GM23338 (cell line): ENCODE measurements at regions not wholly inside any gene's neighbourhood (a gene's known extent, or its start where the extent isn't known, plus 50 kb on each side); places are given as distances from the start of the nearest gene placed in this dataset.

Experiments
- ATAC-seq: fragments of 200-7000 bp; cut with Tn5 transposase; 3 replicates; pipeline ENCODE4 v1.9.1; 2020
- DNase-seq: peaks from one replicate; pipeline ENCODE4 v3.0.0-alpha.2; 2015; ENCODE audit warnings: low spot score
- H2AFZ ChIP-seq: fragments of 200-600 bp; sonication (generic); 2 replicates; pipeline ENCODE4 v1.8.0; 2016; ENCODE audit warnings: antibody characterized with exemption, mild to moderate bottlenecking, moderate library complexity
- H3F3A ChIP-seq: fragments of 200-600 bp; sonication (generic); replicated peaks from 2 replicates; pipeline ENCODE4 v1.8.0; 2017; ENCODE audit warnings: antibody characterized with exemption, mixed run types, low read depth
- H3K27ac ChIP-seq: fragments of 200-600 bp; sonication (generic); 2 replicates; pipeline ENCODE4 v1.6.1; 2016; ENCODE audit warnings: low read depth
- H3K27me3 ChIP-seq: fragments of 200-600 bp; sonication (generic); 2 replicates; pipeline ENCODE4 v1.8.0; 2016; ENCODE audit warnings: mild to moderate bottlenecking, mixed run types, moderate library complexity; ENCODE audit not compliant: insufficient read depth
- H3K36me3 ChIP-seq: fragments of 200-600 bp; sonication (generic); 2 replicates; pipeline ENCODE4 v1.8.0; 2016; ENCODE audit warnings: mild to moderate bottlenecking; ENCODE audit not compliant: insufficient read depth
- H3K4me1 ChIP-seq: fragments of 200-600 bp; sonication (generic); 2 replicates; pipeline ENCODE4 v1.8.0; 2016; ENCODE audit warnings: mild to moderate bottlenecking, moderate library complexity; ENCODE audit not compliant: insufficient read depth
- H3K4me2 ChIP-seq: fragments of 200-600 bp; sonication (generic); 2 replicates; pipeline ENCODE4 v1.7.1; 2017; ENCODE audit warnings: mixed run types
- H3K4me3 ChIP-seq: fragments of 200-600 bp; sonication (generic); 2 replicates; pipeline ENCODE4 v1.6.1; 2016; ENCODE audit warnings: mixed run types
- H3K79me2 ChIP-seq: fragments of 200-600 bp; sonication (generic); replicated peaks from 2 replicates; pipeline ENCODE4 v1.8.0; 2017; ENCODE audit warnings: mild to moderate bottlenecking; ENCODE audit not compliant: insufficient read depth
- H3K9me2 ChIP-seq: fragments of 200-600 bp; sonication (generic); 2 replicates; pipeline ENCODE4 v1.8.0; 2017; ENCODE audit not compliant: insufficient read depth
- H4K20me1 ChIP-seq: fragments of 200-600 bp; sonication (generic); replicated peaks from 2 replicates; pipeline ENCODE4 v1.8.0; 2017; ENCODE audit warnings: mild to moderate bottlenecking; ENCODE audit not compliant: insufficient read depth
- H3K27ac Mint-ChIP-seq: 2 replicates; pipeline ENCODE4 v1.8.0; 2020; ENCODE audit warnings: inconsistent platforms, mild to moderate bottlenecking, moderate library complexity, mixed read lengths
- H3K27me3 Mint-ChIP-seq: 3 replicates; pipeline ENCODE4 v1.8.0; 2022; ENCODE audit warnings: low read depth, mild to moderate bottlenecking, moderate library complexity, mixed read lengths, inconsistent platforms; ENCODE audit not compliant: insufficient read depth, poor library complexity
- H3K36me3 Mint-ChIP-seq: 3 replicates; pipeline ENCODE4 v1.8.0; 2021; ENCODE audit warnings: low read depth, mild to moderate bottlenecking, inconsistent platforms, moderate library complexity, mixed read lengths
- H3K4me1 Mint-ChIP-seq: 3 replicates; pipeline ENCODE4 v1.8.0; 2020; ENCODE audit warnings: mild to moderate bottlenecking, inconsistent platforms, mixed read lengths
- H3K4me3 Mint-ChIP-seq: 3 replicates; pipeline ENCODE4 v1.8.0; 2021; ENCODE audit warnings: moderate library complexity, mild to moderate bottlenecking, inconsistent platforms, mixed read lengths
- H3K9me3 Mint-ChIP-seq: 3 replicates; pipeline ENCODE4 v1.8.0; 2020; ENCODE audit warnings: moderate library complexity, mild to moderate bottlenecking, inconsistent platforms, mixed read lengths
- CREB1 ChIP-seq: fragments of 250-450 bp; sonication (Bioruptor Pico); IDR thresholded peaks from 2 replicates; pipeline ENCODE4 v1.5.0; 2020; ENCODE audit warnings: low read depth, mild to moderate bottlenecking, moderate library complexity
- CTCF ChIP-seq, 2 experiments: fragments of 200-600 bp in 1 of 2; sonication (generic) in 1 of 2; conservative IDR thresholded peaks; 2 replicates each; pipeline versions ENCODE4 v1.5.1 to v1.6.1; 2016 to 2017; ENCODE audit warnings: antibody characterized with exemption in 2 of 2, low read depth in 2 of 2, mild to moderate bottlenecking in 2 of 2, moderate library complexity in 1 of 2
- ETS1 ChIP-seq: IDR thresholded peaks from 2 replicates; pipeline ENCODE4 v1.6.1; 2016; ENCODE audit warnings: antibody characterized with exemption
- EZH2 ChIP-seq: fragments of 200-600 bp; sonication (generic); IDR thresholded peaks from one replicate; pipeline ENCODE4 v1.8.0; 2017; ENCODE audit warnings: antibody characterized with exemption, mild to moderate bottlenecking, low read depth; ENCODE audit not compliant: unreplicated experiment
- EZH2phosphoT487 ChIP-seq: fragments of 200-600 bp; sonication (generic); IDR thresholded peaks from one replicate; pipeline ENCODE4 v1.8.1; 2018; ENCODE audit warnings: antibody characterized with exemption; ENCODE audit not compliant: unreplicated experiment
- JUNB ChIP-seq: IDR thresholded peaks from one replicate; pipeline ENCODE4 v1.6.1; 2016; ENCODE audit warnings: antibody characterized with exemption; ENCODE audit not compliant: unreplicated experiment
- NANOG ChIP-seq: IDR thresholded peaks from 2 replicates; pipeline ENCODE4 v1.6.1; 2016; ENCODE audit warnings: antibody characterized with exemption, borderline replicate concordance
- POLR2AphosphoS5 ChIP-seq: IDR thresholded peaks from 2 replicates; pipeline ENCODE4 v1.6.1; 2016; ENCODE audit warnings: antibody characterized with exemption, low read depth
- REST ChIP-seq: IDR thresholded peaks from one replicate; pipeline ENCODE4 v1.6.1; 2018; ENCODE audit warnings: antibody characterized with exemption; ENCODE audit not compliant: unreplicated experiment
- STAT1 ChIP-seq: IDR thresholded peaks from one replicate; pipeline ENCODE4 v1.6.1; 2016; ENCODE audit warnings: antibody characterized with exemption; ENCODE audit not compliant: unreplicated experiment
- ZNF114 ChIP-seq: fragments of 250-450 bp; sonication (Bioruptor Pico); IDR thresholded peaks from 2 replicates; pipeline ENCODE4 v1.5.0; 2020; ENCODE audit warnings: mild to moderate bottlenecking, moderate library complexity
- ZNF331 ChIP-seq: fragments of 250-450 bp; sonication (Bioruptor Pico); IDR thresholded peaks from 2 replicates; pipeline ENCODE4 v1.5.0; 2020; ENCODE audit warnings: low read depth, mild to moderate bottlenecking, moderate library complexity
- ZNF462 ChIP-seq: fragments of 250-450 bp; sonication (Bioruptor Pico); IDR thresholded peaks from 2 replicates; pipeline ENCODE4 v1.5.0; 2020; ENCODE audit warnings: mild to moderate bottlenecking, moderate library complexity

- Histone ChIP-seq H3K27me3 (no peaks in the 10 kb centered on the region), H3K4me3 (no peak overlapping the region), H3F3A (no peaks in the 10 kb centered on the region), H3K27ac (no peak overlapping the region), H3K9me2 (no peaks in the 10 kb centered on the region), H3K4me2 (0 out of 2 replicates have a peak overlapping the region, but pooled peaks have one; percentile 27), H3K4me1 (peaks cover 18% of the 10 kb centered on the region), H3K36me3 (no peaks in the 10 kb centered on the region), H2AFZ (no peak overlapping the region), H3K79me2 (no peaks in the 10 kb centered on the region), H4K20me1 (no peaks in the 10 kb centered on the region)
- H3K9me3 Mint-ChIP-seq = no peaks in the 10 kb centered on the region
- H3K27ac Mint-ChIP-seq = no peak overlapping the region
- H3K36me3 Mint-ChIP-seq = no peaks in the 10 kb centered on the region
- H3K4me1 Mint-ChIP-seq = peaks cover 25% of the 10 kb centered on the region
- ATAC-seq = peak; percentile 68
- no peak for TF ChIP-seq ZNF114
- TF ChIP-seq STAT1 = no peak
- no peak for TF ChIP-seq EZH2
- TF ChIP-seq ZNF331 = no peak
- TF ChIP-seq JUNB = no peak
- no peak for TF ChIP-seq ETS1
- TF ChIP-seq POLR2AphosphoS5 = no peak
- TF ChIP-seq REST = no peak
- no peak for TF ChIP-seq EZH2phosphoT487
- no peak for TF ChIP-seq CREB1 (CRISPR knock-in tag)
- TF ChIP-seq CTCF (conservative IDR thresholded peaks at IDR 0.05; ENCODE audit: low read depth in 2 of 2) = no peak
- TF ChIP-seq ZNF462 (CRISPR knock-in tag) = no peak
- no peak for TF ChIP-seq NANOG
- H3K4me3 Mint-ChIP-seq = no peak overlapping the region
- no peaks in the 10 kb centered on the region for H3K27me3 Mint-ChIP-seq
- no peak for DNase-seq
Observed at GRCh38 chr3:110265302-110265701, 806.3 kb upstream of the NECTIN3 start.
